IMR-90 (cell line): ENCODE measurements at regions not wholly inside any gene's neighbourhood (a gene's known extent, or its start where the extent isn't known, plus 50 kb on each side); places are given as distances from the start of the nearest gene placed in this dataset.

Experiments used
- ATAC-seq: fragments of 200-7000 bp; cut with Tn5 transposase; 2 replicates; pipeline ENCODE4 v1.9.1; 2020; ENCODE audit warnings: low read depth, mild to moderate bottlenecking, moderate library complexity
- BruUV-seq: library from RNA; stranded (reverse); fragments of 400-500 nt; replicated peaks from 2 replicates; lab custom pipeline; 2021; lab: Mats Ljungman, UMichigan
- CTCF ChIA-PET: fragments of 300-600 bp; formaldehyde crosslinking; extraction: SDS; loops from one replicate; lab custom pipeline; 2021; ENCODE audit warnings: antibody characterized with exemption; lab: Yijun Ruan, JAX
- POLR2A ChIA-PET: fragments of 300-600 bp; sonication (Branson Sonifier 250); formaldehyde crosslinking; loops from one replicate; lab custom pipeline; 2022; ENCODE audit warnings: antibody characterized with exemption; ENCODE audit not compliant: unreplicated experiment; lab: Charles Lee
- DNase-seq: peaks from one replicate; pipeline ENCODE4 v3.0.0; 2013
- H2AFZ ChIP-seq: replicated peaks from 2 replicates; pipeline ENCODE3; 2013; ENCODE audit warnings: low read length, mild to moderate bottlenecking; ENCODE audit not compliant: poor library complexity
- H2AK5ac ChIP-seq: 2 replicates; pipeline ENCODE4 v1.6.1; 2013; ENCODE audit warnings: low read depth, low read length, inconsistent platforms
- H2AK9ac ChIP-seq: replicated peaks from 2 replicates; pipeline ENCODE3; 2013; ENCODE audit warnings: mild to moderate bottlenecking, low read depth, low read length, moderate library complexity; ENCODE audit not compliant: poor library complexity
- H2BK120ac ChIP-seq: 2 replicates; pipeline ENCODE4 v1.6.1; 2013; ENCODE audit warnings: low read depth, low read length, inconsistent platforms
- H2BK15ac ChIP-seq: 3 replicates; pipeline ENCODE4 v1.6.1; 2013; ENCODE audit warnings: low read depth, low read length, inconsistent platforms
- H2BK20ac ChIP-seq: 2 replicates; pipeline ENCODE4 v1.6.1; 2013; ENCODE audit warnings: low read depth, mild to moderate bottlenecking, inconsistent platforms, low read length, moderate library complexity
- H2BK5ac ChIP-seq: 2 replicates; pipeline ENCODE4 v1.6.1; 2013; ENCODE audit warnings: mild to moderate bottlenecking, low read depth, low read length, inconsistent platforms; ENCODE audit not compliant: poor library complexity, severe bottlenecking
- H3K14ac ChIP-seq: replicated peaks from 2 replicates; pipeline ENCODE4 v1.6.1; 2013; ENCODE audit warnings: low read depth, low read length, inconsistent platforms
- H3K18ac ChIP-seq: 2 replicates; pipeline ENCODE4 v1.6.1; 2013; ENCODE audit warnings: low read depth, low read length, control low read depth
- H3K23ac ChIP-seq: 2 replicates; pipeline ENCODE4 v1.6.1; 2013; ENCODE audit warnings: low read depth, low read length, inconsistent platforms
- H3K27ac ChIP-seq: 2 replicates; pipeline ENCODE4 v1.5.1; 2013; ENCODE audit warnings: mild to moderate bottlenecking, control low read depth, low read length; ENCODE audit not compliant: insufficient read depth
- H3K27me3 ChIP-seq: 2 replicates; pipeline ENCODE4 v1.6.1; 2013; ENCODE audit warnings: low read length; ENCODE audit not compliant: control insufficient read depth, insufficient read depth
- H3K36me3 ChIP-seq: 2 replicates; pipeline ENCODE4 v1.6.1; 2013; ENCODE audit warnings: low read length, mixed read lengths; ENCODE audit not compliant: control insufficient read depth, insufficient read depth
- H3K4ac ChIP-seq: 2 replicates; pipeline ENCODE4 v1.6.1; 2013; ENCODE audit warnings: low read depth, low read length, inconsistent platforms
- H3K4me1 ChIP-seq: 2 replicates; pipeline ENCODE4 v1.6.1; 2013; ENCODE audit warnings: low read length, mixed read lengths; ENCODE audit not compliant: control insufficient read depth, insufficient read depth
- H3K4me2 ChIP-seq: 2 replicates; pipeline ENCODE4 v1.6.1; 2013; ENCODE audit warnings: low read depth, mild to moderate bottlenecking, control low read depth, low read length, moderate library complexity
- H3K4me3 ChIP-seq: 2 replicates; pipeline ENCODE4 v1.5.1; 2013; ENCODE audit warnings: low read depth, mild to moderate bottlenecking, control low read depth, low read length, moderate library complexity; ENCODE audit not compliant: insufficient read depth
- H3K56ac ChIP-seq: 2 replicates; pipeline ENCODE4 v1.6.1; 2013; ENCODE audit warnings: low read length, inconsistent platforms; ENCODE audit not compliant: insufficient read depth; ENCODE audit errors: extremely low read depth
- H3K79me1 ChIP-seq, 2 experiments: 2 replicates each; pipeline ENCODE4 v1.6.1; 2013; ENCODE audit warnings: low read length in 2 of 2, inconsistent platforms in 1 of 2, low read depth in 1 of 2
- H3K9ac ChIP-seq: 2 replicates; pipeline ENCODE4 v1.6.1; 2013; ENCODE audit warnings: low read depth, low read length, control low read depth
- H3K9me1 ChIP-seq: 2 replicates; pipeline ENCODE4 v1.6.1; 2013; ENCODE audit warnings: low read length, inconsistent platforms; ENCODE audit not compliant: insufficient read depth
- H3K9me3 ChIP-seq: 2 replicates; pipeline ENCODE4 v1.6.1; 2013; ENCODE audit warnings: low read length; ENCODE audit not compliant: control insufficient read depth, insufficient read depth
- H4K20me1 ChIP-seq: 2 replicates; pipeline ENCODE4 v1.6.1; 2013; ENCODE audit warnings: low read length, inconsistent platforms; ENCODE audit not compliant: insufficient read depth
- H4K5ac ChIP-seq: 2 replicates; pipeline ENCODE4 v1.6.1; 2013; ENCODE audit warnings: mild to moderate bottlenecking, low read depth, low read length, control low read depth
- H4K8ac ChIP-seq, 2 experiments: 2 replicates each; pipeline ENCODE4 v1.6.1; 2013; ENCODE audit warnings: low read depth in 2 of 2, low read length in 2 of 2, control low read depth in 1 of 2, inconsistent platforms in 1 of 2
- H4K91ac ChIP-seq: 2 replicates; pipeline ENCODE4 v1.6.1; 2013; ENCODE audit warnings: low read depth, low read length, inconsistent platforms; ENCODE audit not compliant: insufficient read depth
- BHLHE40 ChIP-seq: fragments of 150-350 bp; IDR thresholded peaks from 2 replicates; pipeline ENCODE4 v1.6.1; 2016; ENCODE audit warnings: mild to moderate bottlenecking, low read depth, low read length
- CEBPB ChIP-seq: IDR thresholded peaks from 2 replicates; pipeline ENCODE4 v1.6.1; 2012; ENCODE audit warnings: low read depth, low read length, improper control_type of control experiment
- CHD1 ChIP-seq: IDR thresholded peaks from 2 replicates; pipeline ENCODE4 v1.6.1; 2012; ENCODE audit warnings: low read depth, low read length, improper control_type of control experiment
- FOS ChIP-seq: fragments of 150-350 bp; IDR thresholded peaks from 2 replicates; pipeline ENCODE4 v1.6.1; 2016; ENCODE audit warnings: low read depth, low read length
- MAFK ChIP-seq: IDR thresholded peaks from 2 replicates; pipeline ENCODE4 v1.6.1; 2012; ENCODE audit warnings: low read depth, low read length, improper control_type of control experiment
- MAZ ChIP-seq: IDR thresholded peaks from 2 replicates; pipeline ENCODE4 v1.6.1; 2012; ENCODE audit warnings: low read depth, mild to moderate bottlenecking, low read length, improper control_type of control experiment, moderate library complexity, borderline replicate concordance
- MXI1 ChIP-seq: IDR thresholded peaks from 2 replicates; pipeline ENCODE4 v1.6.1; 2012; ENCODE audit warnings: low read depth, mild to moderate bottlenecking, low read length, moderate library complexity, borderline replicate concordance
- NFE2L2 ChIP-seq: fragments of 150-350 bp; IDR thresholded peaks from 2 replicates; pipeline ENCODE4 v1.6.1; 2016; ENCODE audit warnings: low read depth, mild to moderate bottlenecking, low read length
- POLR2A ChIP-seq: IDR thresholded peaks from 2 replicates; pipeline ENCODE4 v1.6.1; 2012; ENCODE audit warnings: mild to moderate bottlenecking, low read depth, low read length
- RAD21 ChIP-seq: IDR thresholded peaks from 2 replicates; pipeline ENCODE4 v1.6.1; 2012; ENCODE audit warnings: low read length, improper control_type of control experiment
- RCOR1 ChIP-seq: IDR thresholded peaks from 2 replicates; pipeline ENCODE4 v1.6.1; 2012; ENCODE audit warnings: mild to moderate bottlenecking, low read length, improper control_type of control experiment; ENCODE audit not compliant: insufficient replicate concordance
- RFX5 ChIP-seq: IDR thresholded peaks from 2 replicates; pipeline ENCODE4 v1.8.0; 2012; ENCODE audit warnings: low read depth, mild to moderate bottlenecking, low read length, moderate library complexity
- SMC3 ChIP-seq: fragments of 150-350 bp; IDR thresholded peaks from 2 replicates; pipeline ENCODE4 v1.6.1; 2016; ENCODE audit warnings: low read depth, mild to moderate bottlenecking, antibody characterized with exemption, low read length, moderate library complexity
- USF2 ChIP-seq: fragments of 150-350 bp; IDR thresholded peaks from 2 replicates; pipeline ENCODE4 v1.6.1; 2017; ENCODE audit warnings: mild to moderate bottlenecking, antibody characterized with exemption, low read length, low read depth
- dilution Hi-C: fragments of 300-500 bp; cut with HindIII; formaldehyde crosslinking; loops from one replicate; pipeline ENCODE4 v1.14.3; 2018; ENCODE audit warnings: low sequenced_read_pairs; ENCODE audit not compliant: unreplicated experiment
- in situ Hi-C: fragments of 300-500 bp; cut with MboI; formaldehyde crosslinking; loops from 3 replicates; pipeline ENCODE4 v1.14.3; 2019; ENCODE audit warnings: low sequenced_read_pairs, inconsistent platforms, mixed read lengths
- intact Hi-C: fragments of 100-400 bp; cut with micrococcal nuclease; formaldehyde crosslinking; loops from 2 replicates; pipeline ENCODE4 v1.10.0; 2022
- TF ChIP-seq, protein P1 (sequence below): conservative IDR thresholded peaks from 2 replicates; pipeline ENCODE4 v1.5.1; 2012; ENCODE audit warnings: mild to moderate bottlenecking, low read depth, low read length, improper control_type of control experiment
- TF ChIP-seq, protein P2 (sequence below): fragments of 150-350 bp; IDR thresholded peaks from 2 replicates; pipeline ENCODE4 v1.6.1; 2016; ENCODE audit warnings: low read depth, mild to moderate bottlenecking, low read length, moderate library complexity, borderline replicate concordance

DNA sequence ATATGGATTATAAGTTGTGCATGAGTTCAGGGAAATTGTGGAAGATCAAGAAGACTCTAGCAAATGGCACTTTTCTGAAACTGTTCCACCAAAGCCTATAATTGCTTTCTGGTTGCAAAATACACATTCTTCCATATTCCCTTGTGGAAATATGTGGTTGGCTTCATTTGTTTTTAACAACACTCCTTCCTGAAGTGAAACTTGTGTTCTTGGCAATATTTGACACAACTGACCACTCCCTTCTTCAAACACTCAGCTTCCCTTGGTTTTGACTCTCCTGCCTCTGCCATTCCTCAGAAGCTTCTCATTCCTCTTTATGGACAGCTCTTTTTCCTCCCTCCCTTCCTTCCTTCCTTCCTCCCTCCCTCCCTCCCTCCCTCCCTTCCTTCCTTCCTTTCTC lies 192.3 kb downstream of the PMAIP1 start:
- POLR2A ChIA-PET = no interaction called here
- no peak for ATAC-seq

More for the DNA sequence above, 192.3 kb downstream of the PMAIP1 start:
- Histone ChIP-seq H2AK9ac (no peak overlapping the region), H3K36me3 (no peaks in the 10 kb centered on the region), H3K4ac (no peak overlapping the region), H2AFZ (no peak overlapping the region), H3K14ac (no peak overlapping the region), H2BK15ac (no peak overlapping the region), H3K79me1 (no peaks in the 10 kb centered on the region), H3K27ac (no peak overlapping the region), H2BK20ac (no peak overlapping the region), H3K4me1 (no peaks in the 10 kb centered on the region), H3K9me3 (no peaks in the 10 kb centered on the region), H4K5ac (no peak overlapping the region), H2BK5ac (no peak overlapping the region), H3K18ac (no peak overlapping the region), H3K9me1 (no peaks in the 10 kb centered on the region), H3K23ac (no peak overlapping the region), H2BK120ac (no peak overlapping the region), H3K56ac (no peak overlapping the region), H4K8ac (no peak overlapping the region), H4K20me1 (no peaks in the 10 kb centered on the region), H3K9ac (no peak overlapping the region), H3K4me3 (no peak overlapping the region), H3K4me2 (no peak overlapping the region), H2AK5ac (no peak overlapping the region), H4K91ac (no peak overlapping the region), H3K27me3 (peaks cover under 1% of the 10 kb centered on the region)
- TF ChIP-seq, protein P1, sequence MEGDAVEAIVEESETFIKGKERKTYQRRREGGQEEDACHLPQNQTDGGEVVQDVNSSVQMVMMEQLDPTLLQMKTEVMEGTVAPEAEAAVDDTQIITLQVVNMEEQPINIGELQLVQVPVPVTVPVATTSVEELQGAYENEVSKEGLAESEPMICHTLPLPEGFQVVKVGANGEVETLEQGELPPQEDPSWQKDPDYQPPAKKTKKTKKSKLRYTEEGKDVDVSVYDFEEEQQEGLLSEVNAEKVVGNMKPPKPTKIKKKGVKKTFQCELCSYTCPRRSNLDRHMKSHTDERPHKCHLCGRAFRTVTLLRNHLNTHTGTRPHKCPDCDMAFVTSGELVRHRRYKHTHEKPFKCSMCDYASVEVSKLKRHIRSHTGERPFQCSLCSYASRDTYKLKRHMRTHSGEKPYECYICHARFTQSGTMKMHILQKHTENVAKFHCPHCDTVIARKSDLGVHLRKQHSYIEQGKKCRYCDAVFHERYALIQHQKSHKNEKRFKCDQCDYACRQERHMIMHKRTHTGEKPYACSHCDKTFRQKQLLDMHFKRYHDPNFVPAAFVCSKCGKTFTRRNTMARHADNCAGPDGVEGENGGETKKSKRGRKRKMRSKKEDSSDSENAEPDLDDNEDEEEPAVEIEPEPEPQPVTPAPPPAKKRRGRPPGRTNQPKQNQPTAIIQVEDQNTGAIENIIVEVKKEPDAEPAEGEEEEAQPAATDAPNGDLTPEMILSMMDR = no peak
- no peak for TF ChIP-seq CEBPB
- TF ChIP-seq FOS = no peak
- TF ChIP-seq RCOR1 = no peak
- TF ChIP-seq POLR2A = no peak
- TF ChIP-seq, protein P2, sequence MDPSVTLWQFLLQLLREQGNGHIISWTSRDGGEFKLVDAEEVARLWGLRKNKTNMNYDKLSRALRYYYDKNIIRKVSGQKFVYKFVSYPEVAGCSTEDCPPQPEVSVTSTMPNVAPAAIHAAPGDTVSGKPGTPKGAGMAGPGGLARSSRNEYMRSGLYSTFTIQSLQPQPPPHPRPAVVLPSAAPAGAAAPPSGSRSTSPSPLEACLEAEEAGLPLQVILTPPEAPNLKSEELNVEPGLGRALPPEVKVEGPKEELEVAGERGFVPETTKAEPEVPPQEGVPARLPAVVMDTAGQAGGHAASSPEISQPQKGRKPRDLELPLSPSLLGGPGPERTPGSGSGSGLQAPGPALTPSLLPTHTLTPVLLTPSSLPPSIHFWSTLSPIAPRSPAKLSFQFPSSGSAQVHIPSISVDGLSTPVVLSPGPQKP = no peak
- no peak for TF ChIP-seq USF2
- TF ChIP-seq BHLHE40 = no peak
- no peak for TF ChIP-seq SMC3
- no peak for TF ChIP-seq CHD1
- TF ChIP-seq NFE2L2 = no peak
- TF ChIP-seq MAFK = no peak
- no peak for TF ChIP-seq MAZ
- TF ChIP-seq RFX5 = no peak
- no peak for TF ChIP-seq MXI1
- TF ChIP-seq RAD21 = no peak
- in situ Hi-C loops = no loop called here
- CTCF ChIA-PET = no interaction called here
- BruUV-seq = no TSS peak
- dilution Hi-C loops = no loop called here
- no peak for DNase-seq
- intact Hi-C loops = no loop called here
